ENCODE measurements at regions not wholly inside any gene's neighbourhood (a gene's known extent, or its start where the extent isn't known, plus 50 kb on each side); places are given as distances from the start of the nearest gene placed in this dataset.

GRCh38 chr11:97814325-97814959, 1206.3 kb upstream of the CNTN5 start:
- Histone ChIP-seq H3K9ac (no peak overlapping the region), H3K4me2 (no peak overlapping the region), H3K4me1 (ENCODE audit: control insufficient read depth in 1 of 2, insufficient read depth in 2 of 2, low read depth in 1 of 2, low read length in 1 of 2) (no peaks in the 10 kb centered on the region), H3K27me3 (ENCODE audit: insufficient read depth) (no peaks in the 10 kb centered on the region), H3F3A (replicated peaks; ENCODE audit: insufficient read depth) (no peaks in the 10 kb centered on the region), H2AFZ (ENCODE audit: low read depth) (no peak overlapping the region), H3K9me2 (no peaks in the 10 kb centered on the region), H3K36me3 (replicated peaks in 1 of 2; ENCODE audit: control insufficient read depth in 1 of 2, insufficient read depth in 2 of 2, low read length in 1 of 2) (no peaks in the 10 kb centered on the region), H3K9me3 (0 out of 2 replicates have a peak, but pooled peaks cover 4% of the 10 kb centered on the region), H3K79me2 (ENCODE audit: insufficient read depth) (no peaks in the 10 kb centered on the region), H3K27ac (ENCODE audit: low read depth in 2 of 2, low read length in 1 of 2) (no peak overlapping the region), H3K4me3 (ENCODE audit: low read depth in 2 of 2, low read length in 1 of 2) (no peak overlapping the region), H4K20me1 (ENCODE audit: insufficient read depth) (no peaks in the 10 kb centered on the region)
- 46% methylated on average over 4 of the region's 4 CpGs for WGBS (ENCODE audit: low lambda C conversion rate)
- CTCF ChIA-PET, result no interaction called here
- TF ChIP-seq JUND (IDR thresholded peaks at IDR 0.05), result no peak
- no peak for TF ChIP-seq FOXJ3 (CRISPR knock-in tag; IDR thresholded peaks at IDR 0.05)
- TF ChIP-seq GATA2 (CRISPR knock-in tag; IDR thresholded peaks at IDR 0.05), result no peak
- no peak for TF ChIP-seq REST (IDR thresholded peaks at IDR 0.05; ENCODE audit: low read depth, low read length)
- DNase-seq, result no peak
- POLR2A ChIA-PET, result no interaction called here

DNA sequence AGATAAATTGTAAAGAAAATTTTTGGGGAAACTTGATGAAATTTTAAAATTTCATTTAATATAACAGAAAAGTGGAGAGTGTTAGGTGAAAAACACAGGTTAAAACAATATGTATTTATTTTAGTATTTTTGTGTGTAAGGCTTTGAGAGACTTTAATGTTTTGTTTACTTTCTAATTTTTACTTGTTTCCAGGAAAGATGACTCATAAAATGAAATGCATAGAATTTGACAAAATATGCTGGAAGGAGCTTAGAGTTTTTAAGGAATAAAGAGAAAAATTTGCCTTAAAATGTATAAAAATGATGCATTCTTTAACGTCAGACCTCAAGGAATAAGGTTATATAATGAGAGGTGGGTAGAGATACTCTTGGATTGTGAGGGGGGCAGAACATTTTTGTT, 1205.1 kb upstream of the CNTN5 start:
- no peaks in the 10 kb centered on the region for H4K20me1 ChIP-seq (ENCODE audit: insufficient read depth)
- H3K79me2 ChIP-seq (ENCODE audit: insufficient read depth), result no peaks in the 10 kb centered on the region
- no peak overlapping the region for H2AFZ ChIP-seq (ENCODE audit: low read depth)
- H3K4me2 ChIP-seq, result no peak overlapping the region
- CTCF ChIA-PET, result no interaction called here
- POLR2A ChIA-PET, result no interaction called here
- H3K36me3 ChIP-seq (replicated peaks in 1 of 2; ENCODE audit: control insufficient read depth in 1 of 2, insufficient read depth in 2 of 2, low read length in 1 of 2), result no peaks in the 10 kb centered on the region
- no peak for TF ChIP-seq SMC3 (IDR thresholded peaks at IDR 0.05; ENCODE audit: low read depth, low read length)
- TF ChIP-seq CTCF (IDR thresholded peaks at IDR 0.05), result no peak
- no peak for TF ChIP-seq IRF3 (IDR thresholded peaks at IDR 0.05; ENCODE audit: low read depth, low read length)
- TF ChIP-seq EP300 (IDR thresholded peaks at IDR 0.05; ENCODE audit: borderline replicate concordance in 1 of 2, low read depth in 1 of 2, low read length in 1 of 2), result no peak
- TF ChIP-seq, protein P1, sequence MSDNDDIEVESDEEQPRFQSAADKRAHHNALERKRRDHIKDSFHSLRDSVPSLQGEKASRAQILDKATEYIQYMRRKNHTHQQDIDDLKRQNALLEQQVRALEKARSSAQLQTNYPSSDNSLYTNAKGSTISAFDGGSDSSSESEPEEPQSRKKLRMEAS (IDR thresholded peaks at IDR 0.05; ENCODE audit: low read depth), result no peak
- TF ChIP-seq FOXM1 (IDR thresholded peaks at IDR 0.05; ENCODE audit: low read depth), result no peak
- no peak for TF ChIP-seq FOXJ3 (CRISPR knock-in tag; IDR thresholded peaks at IDR 0.05)
- no peak for TF ChIP-seq TAF1 (IDR thresholded peaks at IDR 0.05; ENCODE audit: borderline replicate concordance, low read depth, low read length)
- no peak for TF ChIP-seq USF2 (IDR thresholded peaks at IDR 0.05; ENCODE audit: borderline replicate concordance, low read depth, low read length)
- H3K27me3 ChIP-seq (ENCODE audit: insufficient read depth), result no peaks in the 10 kb centered on the region
- no peaks in the 10 kb centered on the region for H3K9me2 ChIP-seq
- no peak overlapping the region for H3K9ac ChIP-seq
- no peak overlapping the region for H3K27ac ChIP-seq (ENCODE audit: low read depth in 2 of 2, low read length in 1 of 2)
- no peaks in the 10 kb centered on the region for H3F3A ChIP-seq (replicated peaks; ENCODE audit: insufficient read depth)
- H3K9me3 ChIP-seq, result 0 out of 2 replicates have a peak, but pooled peaks cover 2% of the 10 kb centered on the region
- DNase-seq, result no peak
- no peaks in the 10 kb centered on the region for H3K4me1 ChIP-seq (ENCODE audit: control insufficient read depth in 1 of 2, insufficient read depth in 2 of 2, low read depth in 1 of 2, low read length in 1 of 2)
- 33% methylated on average over 1 of the region's 1 CpG for WGBS (ENCODE audit: low lambda C conversion rate)
- H3K4me3 ChIP-seq (ENCODE audit: low read depth in 2 of 2, low read length in 1 of 2), result no peak overlapping the region

Measured in SK-N-SH (cell line).